PC-3 (cell line): ENCODE measurements at regions not wholly inside any gene's neighbourhood (a gene's known extent, or its start where the extent isn't known, plus 50 kb on each side); places are given as distances from the start of the nearest gene placed in this dataset.

ENCODE experiments used
- EZH2 ChIP-seq: fragments of 300-600 bp; sonication (generic); IDR thresholded peaks from one replicate; pipeline ENCODE4 v1.6.1; 2017; ENCODE audit warnings: antibody characterized with exemption, mild to moderate bottlenecking, low read length; ENCODE audit not compliant: unreplicated experiment
- TF ChIP-seq, protein P1 (sequence below): fragments of 300-600 bp; sonication (generic); conservative IDR thresholded peaks from 2 replicates; pipeline ENCODE4 v1.5.1; 2017; ENCODE audit warnings: antibody characterized with exemption, low read depth, mild to moderate bottlenecking, low read length

DNA sequence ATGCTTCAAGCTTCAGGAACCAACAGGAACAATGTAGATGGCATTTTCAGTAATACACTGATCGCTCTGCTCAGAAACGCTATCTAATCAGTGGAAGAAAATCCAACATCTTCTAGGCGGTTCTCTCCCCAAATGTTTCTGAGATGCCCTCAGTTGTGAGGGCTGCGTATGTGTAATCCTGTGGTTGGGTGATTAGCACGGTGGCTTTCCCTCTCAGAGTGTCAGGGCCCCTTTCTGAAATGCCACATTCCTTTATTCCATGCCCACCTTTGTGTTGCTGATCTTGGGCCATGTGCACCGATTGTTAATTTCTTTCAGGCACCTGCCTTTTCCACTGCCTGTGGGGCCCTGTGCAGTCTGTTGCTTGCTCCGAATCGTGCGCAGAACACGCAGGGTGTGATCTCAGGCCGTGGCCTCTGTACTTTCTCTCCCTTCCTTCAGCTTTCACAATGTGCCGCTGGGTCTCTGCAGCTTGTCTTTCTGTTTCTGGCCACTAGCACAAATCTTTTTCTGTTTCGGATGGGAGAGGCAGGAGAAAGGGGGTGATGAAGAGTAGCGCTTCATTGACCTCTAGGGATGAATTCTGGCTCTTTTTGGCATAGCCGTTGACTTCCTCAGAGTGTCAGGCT lies 324.0 kb downstream of the PARP8 start:
- TF ChIP-seq, protein P1, sequence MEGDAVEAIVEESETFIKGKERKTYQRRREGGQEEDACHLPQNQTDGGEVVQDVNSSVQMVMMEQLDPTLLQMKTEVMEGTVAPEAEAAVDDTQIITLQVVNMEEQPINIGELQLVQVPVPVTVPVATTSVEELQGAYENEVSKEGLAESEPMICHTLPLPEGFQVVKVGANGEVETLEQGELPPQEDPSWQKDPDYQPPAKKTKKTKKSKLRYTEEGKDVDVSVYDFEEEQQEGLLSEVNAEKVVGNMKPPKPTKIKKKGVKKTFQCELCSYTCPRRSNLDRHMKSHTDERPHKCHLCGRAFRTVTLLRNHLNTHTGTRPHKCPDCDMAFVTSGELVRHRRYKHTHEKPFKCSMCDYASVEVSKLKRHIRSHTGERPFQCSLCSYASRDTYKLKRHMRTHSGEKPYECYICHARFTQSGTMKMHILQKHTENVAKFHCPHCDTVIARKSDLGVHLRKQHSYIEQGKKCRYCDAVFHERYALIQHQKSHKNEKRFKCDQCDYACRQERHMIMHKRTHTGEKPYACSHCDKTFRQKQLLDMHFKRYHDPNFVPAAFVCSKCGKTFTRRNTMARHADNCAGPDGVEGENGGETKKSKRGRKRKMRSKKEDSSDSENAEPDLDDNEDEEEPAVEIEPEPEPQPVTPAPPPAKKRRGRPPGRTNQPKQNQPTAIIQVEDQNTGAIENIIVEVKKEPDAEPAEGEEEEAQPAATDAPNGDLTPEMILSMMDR, result no peak
- TF ChIP-seq EZH2, result no peak
